ENCODE measurements at regions not wholly inside any gene's neighbourhood (a gene's known extent, or its start where the extent isn't known, plus 50 kb on each side); places are given as distances from the start of the nearest gene placed in this dataset.

- no peak for TF ChIP-seq CTCF (IDR thresholded peaks at IDR 0.05; ENCODE audit: low read depth, low read length)
- TF ChIP-seq EZH2phosphoT487 (IDR thresholded peaks at IDR 0.05; ENCODE audit: low read depth), result no peak
These were observed 131.3 kb downstream of the PHLDA1 start for GRCh38 chr12:75900226-75900625.
